ENCODE measurements at regions not wholly inside any gene's neighbourhood (a gene's known extent, or its start where the extent isn't known, plus 50 kb on each side); places are given as distances from the start of the nearest gene placed in this dataset.

DNA sequence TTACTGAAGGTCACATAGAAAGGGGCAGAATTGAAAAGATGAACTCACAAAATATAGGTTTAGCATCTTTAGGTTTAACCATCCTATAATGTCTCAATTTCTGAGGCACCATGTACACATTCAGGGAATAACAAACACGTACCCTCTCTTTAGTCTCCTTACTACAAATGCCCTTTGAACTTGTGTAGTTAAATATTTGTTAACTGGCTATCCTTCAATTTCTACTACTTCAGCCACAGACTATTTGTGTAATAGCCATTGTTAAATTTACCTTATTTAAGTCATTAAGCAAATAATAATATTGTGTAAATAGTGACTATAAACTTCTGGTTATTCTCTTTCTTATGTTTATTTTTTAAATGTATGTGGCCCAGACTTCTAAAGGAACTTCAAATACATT lies 600.5 kb downstream of the KCNT2 start:
- ChIA-PET CTCF (ENCODE audit: low intra/inter-chr PET ratio) (no interaction called here), POLR2A (no interaction called here)
- WGBS (ENCODE audit: insufficient coverage, low coverage, missing lambda C conversion rate), result 35% methylated on average over 1 of the region's 1 CpG
- Histone ChIP-seq H3K9me1 (ENCODE audit: control insufficient read depth, insufficient read depth, low read length) (no peaks in the 10 kb centered on the region), H3K36me3 (ENCODE audit: control insufficient read depth, insufficient read depth, low read length) (no peaks in the 10 kb centered on the region), H2AFZ (ENCODE audit: low read depth, low read length) (no peak overlapping the region), H3K79me2 (ENCODE audit: control insufficient read depth, insufficient read depth, low read length) (no peaks in the 10 kb centered on the region), H3K27me3 (ENCODE audit: control insufficient read depth in 2 of 2, insufficient read depth in 2 of 2, low read length in 2 of 2) (no peaks in the 10 kb centered on the region), H3K4me1 (replicated peaks in 1 of 2; ENCODE audit: control insufficient read depth in 2 of 2, insufficient read depth in 2 of 2, low read length in 2 of 2) (no peaks in the 10 kb centered on the region), H3K4me2 (ENCODE audit: insufficient read depth, low read length) (no peak overlapping the region), H3K27ac (ENCODE audit: extremely low read depth, low read depth, low read length) (no peak overlapping the region), H3K9me3 (replicated peaks; ENCODE audit: control insufficient read depth, insufficient read depth, low read depth, low read length) (no peaks in the 10 kb centered on the region), H4K20me1 (replicated peaks; ENCODE audit: control insufficient read depth, insufficient read depth, low read length) (no peaks in the 10 kb centered on the region), H3K9ac (ENCODE audit: insufficient read depth in 1 of 2, low read depth in 2 of 2, low read length in 2 of 2) (no peak overlapping the region), H3K4me3 (no peak overlapping the region)
- intact Hi-C loops (cut with micrococcal nuclease) (no loop called here), in situ Hi-C loops (cut with MboI) (no loop called here)
- ATAC-seq (no peak), DNase-seq (ENCODE audit: extremely low read depth in 1 of 4, low spot score in 3 of 4) (no peak), FAIRE-seq (no peak)
- TF ChIP-seq, protein P1, sequence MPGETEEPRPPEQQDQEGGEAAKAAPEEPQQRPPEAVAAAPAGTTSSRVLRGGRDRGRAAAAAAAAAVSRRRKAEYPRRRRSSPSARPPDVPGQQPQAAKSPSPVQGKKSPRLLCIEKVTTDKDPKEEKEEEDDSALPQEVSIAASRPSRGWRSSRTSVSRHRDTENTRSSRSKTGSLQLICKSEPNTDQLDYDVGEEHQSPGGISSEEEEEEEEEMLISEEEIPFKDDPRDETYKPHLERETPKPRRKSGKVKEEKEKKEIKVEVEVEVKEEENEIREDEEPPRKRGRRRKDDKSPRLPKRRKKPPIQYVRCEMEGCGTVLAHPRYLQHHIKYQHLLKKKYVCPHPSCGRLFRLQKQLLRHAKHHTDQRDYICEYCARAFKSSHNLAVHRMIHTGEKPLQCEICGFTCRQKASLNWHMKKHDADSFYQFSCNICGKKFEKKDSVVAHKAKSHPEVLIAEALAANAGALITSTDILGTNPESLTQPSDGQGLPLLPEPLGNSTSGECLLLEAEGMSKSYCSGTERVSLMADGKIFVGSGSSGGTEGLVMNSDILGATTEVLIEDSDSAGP (CRISPR knock-in tag; IDR thresholded peaks at IDR 0.05), result no peak
- TF ChIP-seq, protein P2, sequence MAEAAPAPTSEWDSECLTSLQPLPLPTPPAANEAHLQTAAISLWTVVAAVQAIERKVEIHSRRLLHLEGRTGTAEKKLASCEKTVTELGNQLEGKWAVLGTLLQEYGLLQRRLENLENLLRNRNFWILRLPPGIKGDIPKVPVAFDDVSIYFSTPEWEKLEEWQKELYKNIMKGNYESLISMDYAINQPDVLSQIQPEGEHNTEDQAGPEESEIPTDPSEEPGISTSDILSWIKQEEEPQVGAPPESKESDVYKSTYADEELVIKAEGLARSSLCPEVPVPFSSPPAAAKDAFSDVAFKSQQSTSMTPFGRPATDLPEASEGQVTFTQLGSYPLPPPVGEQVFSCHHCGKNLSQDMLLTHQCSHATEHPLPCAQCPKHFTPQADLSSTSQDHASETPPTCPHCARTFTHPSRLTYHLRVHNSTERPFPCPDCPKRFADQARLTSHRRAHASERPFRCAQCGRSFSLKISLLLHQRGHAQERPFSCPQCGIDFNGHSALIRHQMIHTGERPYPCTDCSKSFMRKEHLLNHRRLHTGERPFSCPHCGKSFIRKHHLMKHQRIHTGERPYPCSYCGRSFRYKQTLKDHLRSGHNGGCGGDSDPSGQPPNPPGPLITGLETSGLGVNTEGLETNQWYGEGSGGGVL (CRISPR knock-in tag; IDR thresholded peaks at IDR 0.05), result no peak
- no peak for TF ChIP-seq NR3C1 (CRISPR knock-in tag; IDR thresholded peaks at IDR 0.05)
- TF ChIP-seq KLF16 (IDR thresholded peaks at IDR 0.05), result no peak
- TF ChIP-seq, protein P3, sequence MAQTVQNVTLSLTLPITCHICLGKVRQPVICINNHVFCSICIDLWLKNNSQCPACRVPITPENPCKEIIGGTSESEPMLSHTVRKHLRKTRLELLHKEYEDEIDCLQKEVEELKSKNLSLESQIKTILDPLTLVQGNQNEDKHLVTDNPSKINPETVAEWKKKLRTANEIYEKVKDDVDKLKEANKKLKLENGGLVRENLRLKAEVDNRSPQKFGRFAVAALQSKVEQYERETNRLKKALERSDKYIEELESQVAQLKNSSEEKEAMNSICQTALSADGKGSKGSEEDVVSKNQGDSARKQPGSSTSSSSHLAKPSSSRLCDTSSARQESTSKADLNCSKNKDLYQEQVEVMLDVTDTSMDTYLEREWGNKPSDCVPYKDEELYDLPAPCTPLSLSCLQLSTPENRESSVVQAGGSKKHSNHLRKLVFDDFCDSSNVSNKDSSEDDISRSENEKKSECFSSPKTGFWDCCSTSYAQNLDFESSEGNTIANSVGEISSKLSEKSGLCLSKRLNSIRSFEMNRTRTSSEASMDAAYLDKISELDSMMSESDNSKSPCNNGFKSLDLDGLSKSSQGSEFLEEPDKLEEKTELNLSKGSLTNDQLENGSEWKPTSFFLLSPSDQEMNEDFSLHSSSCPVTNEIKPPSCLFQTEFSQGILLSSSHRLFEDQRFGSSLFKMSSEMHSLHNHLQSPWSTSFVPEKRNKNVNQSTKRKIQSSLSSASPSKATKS (CRISPR knock-in tag; IDR thresholded peaks at IDR 0.05), result no peak
- TF ChIP-seq RBBP5 (IDR thresholded peaks at IDR 0.05; ENCODE audit: borderline replicate concordance, insufficient read depth, low read length, poor library complexity, severe bottlenecking), result no peak
- TF ChIP-seq, protein P4, sequence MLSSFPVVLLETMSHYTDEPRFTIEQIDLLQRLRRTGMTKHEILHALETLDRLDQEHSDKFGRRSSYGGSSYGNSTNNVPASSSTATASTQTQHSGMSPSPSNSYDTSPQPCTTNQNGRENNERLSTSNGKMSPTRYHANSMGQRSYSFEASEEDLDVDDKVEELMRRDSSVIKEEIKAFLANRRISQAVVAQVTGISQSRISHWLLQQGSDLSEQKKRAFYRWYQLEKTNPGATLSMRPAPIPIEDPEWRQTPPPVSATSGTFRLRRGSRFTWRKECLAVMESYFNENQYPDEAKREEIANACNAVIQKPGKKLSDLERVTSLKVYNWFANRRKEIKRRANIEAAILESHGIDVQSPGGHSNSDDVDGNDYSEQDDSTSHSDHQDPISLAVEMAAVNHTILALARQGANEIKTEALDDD (IDR thresholded peaks at IDR 0.05), result no peak
- BruUV-seq (replicated peaks), result no TSS peak

All from K562 (cell line).